GM12891 (cell line): ENCODE measurements at regions not wholly inside any gene's neighbourhood (a gene's known extent, or its start where the extent isn't known, plus 50 kb on each side); places are given as distances from the start of the nearest gene placed in this dataset.

Experiments used
- PAX5 ChIP-seq: IDR thresholded peaks from 2 replicates; pipeline ENCODE4 v1.6.1; 2011; ENCODE audit warnings: low read length, moderate library complexity, mild to moderate bottlenecking; ENCODE audit not compliant: insufficient read depth, severe bottlenecking
- POLR2A ChIP-seq: IDR thresholded peaks from 2 replicates; pipeline ENCODE4 v1.6.1; 2011; ENCODE audit warnings: low read depth, low read length, control low read depth
- POLR2AphosphoS5 ChIP-seq: IDR thresholded peaks from 2 replicates; pipeline ENCODE4 v1.6.1; 2011; ENCODE audit warnings: low read depth, low read length, control low read depth
- POU2F2 ChIP-seq: IDR thresholded peaks from 2 replicates; pipeline ENCODE4 v1.6.1; 2011; ENCODE audit warnings: low read depth, mild to moderate bottlenecking, control low read depth, low read length, moderate library complexity
- SPI1 ChIP-seq: IDR thresholded peaks from 2 replicates; pipeline ENCODE4 v1.6.1; 2011; ENCODE audit warnings: low read depth, low read length, control low read depth
- TAF1 ChIP-seq: IDR thresholded peaks from 2 replicates; pipeline ENCODE4 v1.6.1; 2011; ENCODE audit warnings: low read depth, low read length, control low read depth

GRCh38 chr18:22311301-22311700, 106.4 kb downstream of the CTAGE1 start:
- TF ChIP-seq POLR2AphosphoS5 = no peak
- no peak for TF ChIP-seq TAF1
- no peak for TF ChIP-seq PAX5
- TF ChIP-seq SPI1 = no peak
- no peak for TF ChIP-seq POLR2A
- TF ChIP-seq POU2F2 = no peak
